Liver (tissue), 8 donors: ENCODE measurements at regions not wholly inside any gene's neighbourhood (a gene's known extent, or its start where the extent isn't known, plus 50 kb on each side); places are given as distances from the start of the nearest gene placed in this dataset.

Experiments used
- DNase-seq: peaks from one replicate; pipeline ENCODE4 v3.0.0-alpha.2; 2017; ENCODE audit warnings: low spot score
- H3K27ac ChIP-seq, 2 donors: one replicate each; pipeline ENCODE4 v1.7.0; 2013; ENCODE audit warnings: inconsistent platforms in 2 of 2, low read length in 2 of 2, control low read depth in 1 of 2, low read depth in 1 of 2, mild to moderate bottlenecking in 1 of 2
- H3K27me3 ChIP-seq, 4 donors: one replicate each; pipeline versions ENCODE4 v1.6.1 to v1.7.0; 2013; ENCODE audit warnings: low read length in 3 of 4, inconsistent platforms in 1 of 4, mild to moderate bottlenecking in 1 of 4, moderate library complexity in 1 of 4; ENCODE audit not compliant: control insufficient read depth in 4 of 4, insufficient read depth in 4 of 4
- H3K36me3 ChIP-seq, 4 donors: one replicate each; pipeline versions ENCODE4 v1.6.1 to v1.7.0; 2013; ENCODE audit warnings: low read length in 3 of 4, mild to moderate bottlenecking in 3 of 4, low read depth in 1 of 4, moderate library complexity in 1 of 4; ENCODE audit not compliant: control insufficient read depth in 4 of 4, insufficient read depth in 3 of 4
- H3K4me1 ChIP-seq, 4 donors: one replicate each; pipeline versions ENCODE4 v1.6.1 to v1.7.0; 2013; ENCODE audit warnings: low read length in 3 of 4, mild to moderate bottlenecking in 3 of 4, moderate library complexity in 1 of 4; ENCODE audit not compliant: control insufficient read depth in 4 of 4, insufficient read depth in 4 of 4
- H3K4me3 ChIP-seq, 3 donors: one replicate each; pipeline versions ENCODE4 v1.6.1 to v1.7.0; 2013; ENCODE audit warnings: low read length in 3 of 3, control low read depth in 1 of 3, low read depth in 1 of 3, mild to moderate bottlenecking in 1 of 3
- H3K9ac ChIP-seq, 2 donors: one replicate each; pipeline ENCODE4 v1.7.0; 2013; ENCODE audit warnings: low read length in 2 of 2, mild to moderate bottlenecking in 2 of 2, moderate library complexity in 2 of 2, control low read depth in 1 of 2, low read depth in 1 of 2
- H3K9me3 ChIP-seq, 4 donors: one replicate each; pipeline versions ENCODE4 v1.6.1 to v1.7.0; 2013; ENCODE audit warnings: low read length in 3 of 4; ENCODE audit not compliant: control insufficient read depth in 4 of 4
- ATF3 ChIP-seq: IDR thresholded peaks from 2 replicates; pipeline ENCODE4 v1.6.1; 2016; ENCODE audit warnings: antibody characterized with exemption
- CTCF ChIP-seq: fragments of 150-350 bp; IDR thresholded peaks from 2 replicates; pipeline ENCODE4 v1.5.1; 2017; ENCODE audit warnings: improper control_type of control experiment, low read depth, low read length; ENCODE audit not compliant: missing input control
- EGR1 ChIP-seq, 2 donors: IDR thresholded peaks; 2 replicates each; pipeline ENCODE4 v1.6.1; 2016 to 2018; ENCODE audit warnings: antibody characterized with exemption in 2 of 2, low read depth in 2 of 2
- FOXA1 ChIP-seq: IDR thresholded peaks from 2 replicates; pipeline ENCODE4 v1.6.1; 2016; ENCODE audit warnings: antibody characterized with exemption
- GABPA ChIP-seq, 2 donors: IDR thresholded peaks in 1 of 2; conservative IDR thresholded peaks in 1 of 2; 2 replicates each; pipeline ENCODE4 v1.6.1; 2016; ENCODE audit warnings: antibody characterized with exemption in 2 of 2, mild to moderate bottlenecking in 1 of 2, moderate library complexity in 1 of 2
- HNF4A ChIP-seq, 2 donors: conservative IDR thresholded peaks; 2 replicates each; pipeline ENCODE4 v1.6.1; 2016; ENCODE audit warnings: antibody characterized with exemption in 2 of 2, mild to moderate bottlenecking in 2 of 2
- NR2F2 ChIP-seq: IDR thresholded peaks from 2 replicates; pipeline ENCODE4 v1.6.1; 2016; ENCODE audit warnings: antibody characterized with exemption
- RAD21 ChIP-seq, 2 donors: IDR thresholded peaks; 2 replicates each; pipeline ENCODE4 v1.6.1; 2016; ENCODE audit warnings: antibody characterized with exemption in 2 of 2, mild to moderate bottlenecking in 2 of 2
- REST ChIP-seq: IDR thresholded peaks from 2 replicates; pipeline ENCODE4 v1.6.1; 2016; ENCODE audit warnings: antibody characterized with exemption, mild to moderate bottlenecking
- RXRA ChIP-seq, 2 donors: IDR thresholded peaks; 2 replicates each; pipeline ENCODE4 v1.6.1; 2017 to 2018; ENCODE audit warnings: antibody characterized with exemption in 2 of 2, mild to moderate bottlenecking in 1 of 2
- SP1 ChIP-seq: IDR thresholded peaks from 2 replicates; pipeline ENCODE4 v1.6.1; 2018; ENCODE audit warnings: antibody characterized with exemption, mild to moderate bottlenecking
- YY1 ChIP-seq: IDR thresholded peaks from 2 replicates; pipeline ENCODE4 v1.6.1; 2016; ENCODE audit warnings: antibody characterized with exemption, mild to moderate bottlenecking
- ZBTB33 ChIP-seq: IDR thresholded peaks from 2 replicates; pipeline ENCODE4 v1.6.1; 2016; ENCODE audit warnings: antibody characterized with exemption
- WGBS: extraction: QIAGEN DNeasy Blood & Tissue Kit; methylation state at CpG from one replicate; pipeline ENCODE4 v1.1.7; 2013; 5-methylcytosine and 5-hydroxymethylcytosine counted together
- donor health status: healthy.
- donor health status: healthy.
- donor health status: healthy.
- donor health status: healthy.
- donor health status: healthy.

GRCh38 chr5:74154526-74154925 lies 486.0 kb downstream of the ENC1 start (continued):
- TF ChIP-seq CTCF = no peak

GRCh38 chr5:74153255-74153790 lies 487.2 kb downstream of the ENC1 start:
- H3K27ac ChIP-seq = no peak overlapping the region
- no peak for DNase-seq
- H3K9me3 ChIP-seq = no peaks in the 10 kb centered on the region
- no peak for TF ChIP-seq REST
- TF ChIP-seq SP1 = no peak
- TF ChIP-seq GABPA (IDR thresholded peaks at IDR 0.05 in 1 of 2, conservative IDR thresholded peaks at IDR 0.05 in 1 of 2) = no peak
- TF ChIP-seq NR2F2 = no peak
- no peak for TF ChIP-seq RAD21 (IDR thresholded peaks at IDR 0.05)
- no peak for TF ChIP-seq EGR1 (IDR thresholded peaks at IDR 0.05; ENCODE audit: low read depth in 2 of 2)
- TF ChIP-seq RXRA (IDR thresholded peaks at IDR 0.05) = no peak
- no peak for TF ChIP-seq HNF4A (conservative IDR thresholded peaks at IDR 0.05)
- TF ChIP-seq ATF3 = no peak
- TF ChIP-seq FOXA1 = no peak
- no peak for TF ChIP-seq YY1
- TF ChIP-seq ZBTB33 = no peak
- H3K4me1 ChIP-seq = no peaks in the 10 kb centered on the region
- no peaks in the 10 kb centered on the region for H3K36me3 ChIP-seq
- H3K4me3 ChIP-seq = no peak overlapping the region
- H3K9ac ChIP-seq = no peak overlapping the region
- 96% methylated on average over 1 of the region's 1 CpG for WGBS
- H3K27me3 ChIP-seq = no peaks in the 10 kb centered on the region
